K562 (cell line): ENCODE measurements at regions not wholly inside any gene's neighbourhood (a gene's known extent, or its start where the extent isn't known, plus 50 kb on each side); places are given as distances from the start of the nearest gene placed in this dataset.

ENCODE experiments used
- ATAC-seq: fragments of 200-7000 bp; cut with Tn5 transposase; 3 replicates; pipeline ENCODE4 v1.9.1; 2020; ENCODE audit warnings: moderate library complexity
- BruUV-seq: library from RNA; stranded (reverse); fragments of 400-500 nt; replicated peaks from 2 replicates; lab custom pipeline; 2021; lab: Mats Ljungman, UMichigan
- CTCF ChIA-PET: fragments of 300-600 bp; formaldehyde crosslinking; extraction: SDS; loops from one replicate; lab custom pipeline; 2021; ENCODE audit warnings: low intra/inter-chr PET ratio; lab: Yijun Ruan, JAX
- POLR2A ChIA-PET: fragments of 300-600, 350-650 bp; sonication (Branson Sonifier 250); formaldehyde crosslinking; extraction: SDS; loops from one replicate; lab custom pipeline; 2021; ENCODE audit warnings: antibody characterized with exemption, inconsistent platforms; lab: Yijun Ruan, JAX
- DNase-seq, 4 experiments: peaks; one replicate each; pipeline versions ENCODE4 v3.0.0 to v3.0.0-alpha.2; 2011 to 2018; ENCODE audit warnings: low spot score in 3 of 4, mixed read lengths in 3 of 4; ENCODE audit errors: extremely low read depth in 1 of 4
- FAIRE-seq: peaks from 2 replicates; lab custom pipeline; 2011; peaks lifted over from hg19 to GRCh38; lab: Jason Lieb, UNC
- H2AFZ ChIP-seq: 2 replicates; pipeline ENCODE4 v1.6.0; 2011; ENCODE audit warnings: low read depth, low read length, control low read depth, inconsistent platforms
- H3K27ac ChIP-seq: fragments of 200-600 bp; 3 replicates; pipeline ENCODE4 v1.8.0; 2011; ENCODE audit warnings: low read depth, mild to moderate bottlenecking, control low read depth, inconsistent platforms, low read length, moderate library complexity, mixed read lengths; ENCODE audit errors: extremely low read depth
- H3K27me3 ChIP-seq, 2 experiments: fragments of 300-600 bp in 1 of 2; 2 replicates in 1 of 2; 3 replicates in 1 of 2; pipeline versions ENCODE4 v1.6.0 to v1.8.0; 2011; ENCODE audit warnings: inconsistent platforms in 2 of 2, low read length in 2 of 2, mild to moderate bottlenecking in 1 of 2, mixed read lengths in 1 of 2, moderate library complexity in 1 of 2; ENCODE audit not compliant: control insufficient read depth in 2 of 2, insufficient read depth in 2 of 2
- H3K36me3 ChIP-seq: fragments of 300-600 bp; 3 replicates; pipeline ENCODE4 v1.8.0; 2011; ENCODE audit warnings: mild to moderate bottlenecking, low read length, inconsistent platforms; ENCODE audit not compliant: control insufficient read depth, insufficient read depth
- H3K4me1 ChIP-seq, 2 experiments: fragments of 200-600 bp in 1 of 2; replicated peaks in 1 of 2; 2 replicates in 1 of 2; 3 replicates in 1 of 2; pipeline versions ENCODE4 v1.5.1 to v1.8.0; 2011; ENCODE audit warnings: inconsistent platforms in 2 of 2, low read length in 2 of 2, mild to moderate bottlenecking in 1 of 2, mixed read lengths in 1 of 2, moderate library complexity in 1 of 2; ENCODE audit not compliant: control insufficient read depth in 2 of 2, insufficient read depth in 2 of 2
- H3K4me2 ChIP-seq: 2 replicates; pipeline ENCODE4 v1.6.1; 2011; ENCODE audit warnings: low read length, control low read depth, inconsistent platforms, mixed read lengths; ENCODE audit not compliant: insufficient read depth
- H3K4me3 ChIP-seq: fragments of 200-600 bp; sonication (generic), shearing (Covaris generic); 2 replicates; pipeline ENCODE4 v1.5.1; 2016; ENCODE audit warnings: control low read depth, inconsistent platforms
- H3K79me2 ChIP-seq: fragments of 200-600 bp; 3 replicates; pipeline ENCODE4 v1.8.0; 2011; ENCODE audit warnings: low read length, inconsistent platforms; ENCODE audit not compliant: control insufficient read depth, insufficient read depth
- H3K9ac ChIP-seq, 2 experiments: 2 replicates each; pipeline versions ENCODE4 v1.6.0 to v1.6.1; 2011; ENCODE audit warnings: low read depth in 2 of 2, low read length in 2 of 2, control low read depth in 1 of 2, inconsistent platforms in 1 of 2, mild to moderate bottlenecking in 1 of 2, mixed read lengths in 1 of 2; ENCODE audit not compliant: insufficient read depth in 1 of 2
- H3K9me1 ChIP-seq: one replicate; pipeline ENCODE4 v1.6.0; 2011; ENCODE audit warnings: inconsistent platforms, mild to moderate bottlenecking, low read length, moderate library complexity; ENCODE audit not compliant: control insufficient read depth, insufficient read depth
- H3K9me3 ChIP-seq: replicated peaks from 2 replicates; pipeline ENCODE4 v1.5.1; 2011; ENCODE audit warnings: low read depth, low read length, inconsistent platforms; ENCODE audit not compliant: control insufficient read depth, insufficient read depth
- H4K20me1 ChIP-seq: replicated peaks from 2 replicates; pipeline ENCODE4 v1.6.1; 2011; ENCODE audit warnings: low read length, inconsistent platforms, mixed read lengths; ENCODE audit not compliant: control insufficient read depth, insufficient read depth
- ADNP ChIP-seq: fragments of 200-800 bp; sonication (Bioruptor generic); IDR thresholded peaks from 2 replicates; pipeline ENCODE4 v1.6.1; 2016; ENCODE audit warnings: missing genetic modification characterization, missing compliant biosample characterization
- CHD1 ChIP-seq: fragments of 200-600 bp; sonication (generic); IDR thresholded peaks from one replicate; pipeline ENCODE4 v1.6.1; 2012; ENCODE audit warnings: mild to moderate bottlenecking, moderate library complexity, low read length, inconsistent platforms
- KAT2B ChIP-seq: IDR thresholded peaks from one replicate; pipeline ENCODE4 v1.6.1; 2012; ENCODE audit warnings: low read depth, mild to moderate bottlenecking, control low read depth, inconsistent platforms, low read length, moderate library complexity
- MCM2 ChIP-seq: fragments of 450-650 bp; IDR thresholded peaks from 2 replicates; pipeline ENCODE4 v1.6.1; 2017; ENCODE audit warnings: low read depth, mild to moderate bottlenecking
- NFRKB ChIP-seq: fragments of 450-650 bp; IDR thresholded peaks from 2 replicates; pipeline ENCODE4 v1.6.1; 2016; ENCODE audit warnings: low read depth
- SMARCB1 ChIP-seq: IDR thresholded peaks from 2 replicates; pipeline ENCODE4 v1.6.1; 2011; ENCODE audit warnings: improper control_type of control experiment, low read depth; ENCODE audit not compliant: insufficient read length
- ZNF24 ChIP-seq: fragments of 450-650 bp; IDR thresholded peaks from 2 replicates; pipeline ENCODE4 v1.6.1; 2016
- WGBS: fragments of 100-300 bp; shearing (Covaris generic); methylation state at CpG from one replicate; pipeline ENCODE4 v1.1.6; 2016; ENCODE audit warnings: low coverage, mixed read lengths; ENCODE audit not compliant: insufficient coverage; ENCODE audit errors: missing lambda C conversion rate; 5-methylcytosine and 5-hydroxymethylcytosine counted together
- in situ Hi-C: fragments of 300-500 bp; cut with MboI; formaldehyde crosslinking; loops from 4 replicates; pipeline ENCODE4 v1.15.0; 2018; ENCODE audit warnings: inconsistent platforms, mixed read lengths
- intact Hi-C: fragments of 100-400 bp; cut with micrococcal nuclease; formaldehyde crosslinking; loops from 2 replicates; pipeline ENCODE4 v1.14.2; 2022
- TF ChIP-seq, protein P1 (sequence below): fragments of 250-450 bp; sonication (Bioruptor Pico); IDR thresholded peaks from 2 replicates; pipeline ENCODE4 v1.5.0; 2021

DNA sequence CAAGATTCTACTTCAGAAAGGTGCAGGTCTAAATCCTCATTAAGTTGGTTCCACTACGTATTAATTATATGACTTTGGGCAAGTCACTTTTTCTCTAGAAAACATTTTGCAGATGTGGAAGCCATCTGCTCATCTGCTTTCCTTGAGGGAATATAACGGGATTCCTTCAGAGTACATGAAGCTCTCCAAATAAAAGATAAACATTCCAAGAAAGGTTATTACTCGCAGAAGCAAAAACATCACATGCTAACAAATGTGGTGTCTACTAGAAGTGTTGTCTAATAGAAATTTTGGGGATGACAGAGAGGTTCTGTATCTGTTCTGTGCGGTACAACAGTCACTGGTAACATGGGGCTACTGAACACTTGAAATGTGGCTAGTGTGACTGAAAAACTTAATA lies 60.2 kb downstream of the NIBAN1 start:
- CTCF ChIA-PET, result no interaction called here
- Histone ChIP-seq H3K4me3 (no peak overlapping the region), H3K27ac (no peak overlapping the region), H3K9ac (no peak overlapping the region), H3K36me3 (no peaks in the 10 kb centered on the region), H3K4me1 (peaks cover 3% of the 10 kb centered on the region in 2 experiments; a peak in 4 of 5 replicates), H3K9me3 (no peaks in the 10 kb centered on the region), H4K20me1 (no peaks in the 10 kb centered on the region; the same call in 1 of the 2 replicates), H2AFZ (no peak overlapping the region), H3K27me3 (no peaks in the 10 kb centered on the region), H3K4me2 (no peak overlapping the region), H3K9me1 (no peaks in the 10 kb centered on the region), H3K79me2 (no peaks in the 10 kb centered on the region; the same call in 2 of the 3 replicates)
- no peak for FAIRE-seq
- intact Hi-C loops, result no loop called here
- in situ Hi-C loops, result no loop called here
- BruUV-seq, result no TSS peak
- ATAC-seq, result no peak
- TF ChIP-seq KAT2B (no peak), NFRKB (no peak), ZNF24 (no peak), CHD1 (no peak), MCM2 (no peak), ADNP (tag) (no peak), SMARCB1 (no peak)
- TF ChIP-seq, protein P1, sequence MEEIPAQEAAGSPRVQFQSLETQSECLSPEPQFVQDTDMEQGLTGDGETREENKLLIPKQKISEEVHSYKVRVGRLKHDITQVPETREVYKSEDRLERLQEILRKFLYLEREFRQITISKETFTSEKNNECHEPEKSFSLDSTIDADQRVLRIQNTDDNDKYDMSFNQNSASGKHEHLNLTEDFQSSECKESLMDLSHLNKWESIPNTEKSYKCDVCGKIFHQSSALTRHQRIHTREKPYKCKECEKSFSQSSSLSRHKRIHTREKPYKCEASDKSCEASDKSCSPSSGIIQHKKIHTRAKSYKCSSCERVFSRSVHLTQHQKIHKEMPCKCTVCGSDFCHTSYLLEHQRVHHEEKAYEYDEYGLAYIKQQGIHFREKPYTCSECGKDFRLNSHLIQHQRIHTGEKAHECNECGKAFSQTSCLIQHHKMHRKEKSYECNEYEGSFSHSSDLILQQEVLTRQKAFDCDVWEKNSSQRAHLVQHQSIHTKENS (CRISPR knock-in tag), result no peak
- no peak for DNase-seq
- 48% methylated on average over 4 of the region's 4 CpGs for WGBS
- POLR2A ChIA-PET, result interaction anchor here (0.8 kb wide), 1 partner anchor 54 kb away, joined by 3 read pairs; no protein-coding TSS in a partner anchor
